Left ventricle myocardium inferior (tissue), 1 donor: ENCODE measurements at regions not wholly inside any gene's neighbourhood (a gene's known extent, or its start where the extent isn't known, plus 50 kb on each side); places are given as distances from the start of the nearest gene placed in this dataset.
"Not testable (repeated sequence)": the region's sequence is repeated elsewhere in the genome, so short reads cannot be mapped to it uniquely, and the experiment has no call there.

Experiments used
- DNase-seq: peaks from one replicate; pipeline ENCODE4 v3.0.0-alpha.2; 2020
- H3K27ac ChIP-seq: fragments of 200-600 bp; replicated peaks from 2 replicates; pipeline ENCODE4 v1.8.0; 2021
- H3K27me3 ChIP-seq: fragments of 200-600 bp; 2 replicates; pipeline ENCODE4 v1.8.0; 2021; ENCODE audit warnings: low read depth
- H3K36me3 ChIP-seq: fragments of 200-600 bp; 2 replicates; pipeline ENCODE4 v1.8.0; 2021
- H3K4me1 ChIP-seq: fragments of 200-600 bp; 2 replicates; pipeline ENCODE4 v1.8.0; 2021
- H3K4me3 ChIP-seq: fragments of 200-600 bp; 2 replicates; pipeline ENCODE4 v1.8.0; 2021; ENCODE audit warnings: mild to moderate bottlenecking, moderate library complexity
- H3K9me3 ChIP-seq: fragments of 200-600 bp; replicated peaks from 2 replicates; pipeline ENCODE4 v1.8.0; 2021
- intact Hi-C: fragments of 100-400 bp; cut with micrococcal nuclease; formaldehyde crosslinking; loops from one replicate; pipeline ENCODE4 v1.11.0; 2022
- TF ChIP-seq, protein P1 (sequence below): fragments of 200-600 bp; IDR thresholded peaks from 2 replicates; pipeline ENCODE4 v1.8.0; 2021; ENCODE audit warnings: antibody characterized with exemption, mild to moderate bottlenecking, borderline replicate concordance
- donor health status: DM: no; HTN: yes; CAD: no; lungs with severe emphysema.

DNA sequence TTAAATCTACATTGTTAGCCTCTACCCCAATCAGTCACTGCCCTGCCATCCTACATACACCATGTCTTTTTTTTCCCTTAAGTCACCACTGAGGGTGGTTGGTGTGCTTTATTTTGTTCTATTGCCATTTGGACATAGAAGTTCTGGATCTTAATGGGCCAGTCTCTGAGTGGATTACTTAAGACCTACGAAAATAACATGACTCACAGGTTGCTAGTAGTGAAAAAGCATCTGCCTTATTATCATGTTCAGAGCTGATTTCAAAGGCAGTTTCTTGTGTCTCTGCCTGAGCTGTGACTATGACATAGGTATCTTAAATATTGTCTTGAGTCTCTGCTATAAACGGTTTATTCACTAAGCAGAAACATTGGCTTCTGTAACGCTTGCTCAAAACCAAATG is 410.8 kb downstream of the MDFIC start:
- intact Hi-C loops, result no loop called here
- H3K36me3 ChIP-seq, result no peaks in the 10 kb centered on the region
- no peak overlapping the region for H3K27ac ChIP-seq
- H3K4me1 ChIP-seq, result no peaks in the 10 kb centered on the region
- no peak for DNase-seq
- H3K9me3 ChIP-seq, result no peaks in the 10 kb centered on the region
- TF ChIP-seq, protein P1, sequence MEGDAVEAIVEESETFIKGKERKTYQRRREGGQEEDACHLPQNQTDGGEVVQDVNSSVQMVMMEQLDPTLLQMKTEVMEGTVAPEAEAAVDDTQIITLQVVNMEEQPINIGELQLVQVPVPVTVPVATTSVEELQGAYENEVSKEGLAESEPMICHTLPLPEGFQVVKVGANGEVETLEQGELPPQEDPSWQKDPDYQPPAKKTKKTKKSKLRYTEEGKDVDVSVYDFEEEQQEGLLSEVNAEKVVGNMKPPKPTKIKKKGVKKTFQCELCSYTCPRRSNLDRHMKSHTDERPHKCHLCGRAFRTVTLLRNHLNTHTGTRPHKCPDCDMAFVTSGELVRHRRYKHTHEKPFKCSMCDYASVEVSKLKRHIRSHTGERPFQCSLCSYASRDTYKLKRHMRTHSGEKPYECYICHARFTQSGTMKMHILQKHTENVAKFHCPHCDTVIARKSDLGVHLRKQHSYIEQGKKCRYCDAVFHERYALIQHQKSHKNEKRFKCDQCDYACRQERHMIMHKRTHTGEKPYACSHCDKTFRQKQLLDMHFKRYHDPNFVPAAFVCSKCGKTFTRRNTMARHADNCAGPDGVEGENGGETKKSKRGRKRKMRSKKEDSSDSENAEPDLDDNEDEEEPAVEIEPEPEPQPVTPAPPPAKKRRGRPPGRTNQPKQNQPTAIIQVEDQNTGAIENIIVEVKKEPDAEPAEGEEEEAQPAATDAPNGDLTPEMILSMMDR, result no peak
- no peak overlapping the region for H3K4me3 ChIP-seq
- H3K27me3 ChIP-seq, result no peaks in the 10 kb centered on the region

DNA sequence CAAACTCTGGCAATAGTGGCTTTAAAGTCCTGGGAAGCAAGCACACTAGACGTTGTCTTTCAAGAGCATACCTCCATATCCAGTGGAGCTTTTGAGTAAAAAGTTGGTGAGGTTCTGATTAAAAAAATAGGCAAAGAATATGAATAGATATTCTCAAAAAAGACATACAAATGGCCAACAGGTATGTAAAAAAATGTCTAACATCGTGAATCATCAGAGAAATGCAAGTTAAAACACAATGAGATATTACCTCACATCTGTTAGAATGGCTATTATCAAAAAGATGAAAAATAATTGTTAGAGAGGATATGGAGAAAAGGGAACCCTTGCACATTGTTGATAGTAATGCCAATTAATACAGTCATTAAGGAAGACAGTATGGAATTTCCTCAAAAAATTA is 407.1 kb downstream of the MDFIC start:
- H3K36me3 ChIP-seq, result no peaks in the 10 kb centered on the region
- no peak overlapping the region for H3K4me3 ChIP-seq
- no peaks in the 10 kb centered on the region for H3K4me1 ChIP-seq
- TF ChIP-seq, protein P1, result no peak
- no peak overlapping the region for H3K27ac ChIP-seq
- intact Hi-C loops, result no loop called here
- H3K27me3 ChIP-seq, result no peaks in the 10 kb centered on the region
- H3K9me3 ChIP-seq, result no peaks in the 10 kb centered on the region
- DNase-seq, result no peak

DNA sequence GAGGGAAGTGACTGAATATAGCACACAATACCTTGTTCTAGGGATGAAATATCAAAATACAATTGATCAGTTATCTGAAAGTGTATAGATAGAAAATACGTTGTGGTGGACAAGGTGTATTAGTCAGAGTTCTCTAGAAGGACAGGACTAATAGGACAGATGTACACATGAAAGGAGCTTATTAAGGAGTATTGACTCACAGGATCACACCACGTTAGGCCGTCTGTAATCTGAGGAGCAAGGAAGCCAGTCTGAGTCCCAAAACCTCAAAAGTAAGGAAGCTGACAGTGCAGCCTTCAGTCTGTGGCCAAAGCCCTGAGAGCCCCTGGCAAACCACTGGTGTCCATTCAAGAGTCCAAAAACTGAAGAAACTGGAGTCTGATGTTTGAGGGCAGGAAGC is 406.1 kb downstream of the MDFIC start:
- Histone ChIP-seq H3K27ac (no peak overlapping the region), H3K36me3 (no peaks in the 10 kb centered on the region), H3K27me3 (no peaks in the 10 kb centered on the region), H3K4me1 (no peaks in the 10 kb centered on the region), H3K9me3 (no peaks in the 10 kb centered on the region), H3K4me3 (no peak overlapping the region)
- intact Hi-C loops, result no loop called here
- TF ChIP-seq, protein P1, result no peak
- DNase-seq, result no peak

DNA sequence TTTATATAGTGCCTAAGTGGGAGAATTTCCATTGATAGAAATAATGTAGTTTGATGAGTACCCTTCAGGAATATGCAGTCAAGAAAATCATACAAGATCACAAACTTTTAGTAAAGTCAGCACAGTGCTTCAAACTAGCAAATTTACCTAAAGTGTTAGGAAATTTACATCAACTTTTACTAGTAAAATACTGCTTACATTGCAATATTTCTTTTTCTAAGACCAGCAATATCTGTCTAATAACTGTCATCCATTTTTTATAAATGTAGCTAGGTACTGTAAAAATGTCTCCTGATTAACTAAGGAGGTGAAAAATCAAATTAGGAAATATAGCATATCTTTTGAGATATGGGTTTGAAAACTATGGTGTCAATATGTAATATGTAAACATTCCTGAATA is 405.4 kb downstream of the MDFIC start:
- intact Hi-C loops, result no loop called here
- no peaks in the 10 kb centered on the region for H3K4me1 ChIP-seq
- no peak for DNase-seq
- no peaks in the 10 kb centered on the region for H3K36me3 ChIP-seq
- no peaks in the 10 kb centered on the region for H3K9me3 ChIP-seq
- TF ChIP-seq, protein P1, result no peak
- no peak overlapping the region for H3K4me3 ChIP-seq
- H3K27ac ChIP-seq, result no peak overlapping the region
- no peaks in the 10 kb centered on the region for H3K27me3 ChIP-seq

DNA sequence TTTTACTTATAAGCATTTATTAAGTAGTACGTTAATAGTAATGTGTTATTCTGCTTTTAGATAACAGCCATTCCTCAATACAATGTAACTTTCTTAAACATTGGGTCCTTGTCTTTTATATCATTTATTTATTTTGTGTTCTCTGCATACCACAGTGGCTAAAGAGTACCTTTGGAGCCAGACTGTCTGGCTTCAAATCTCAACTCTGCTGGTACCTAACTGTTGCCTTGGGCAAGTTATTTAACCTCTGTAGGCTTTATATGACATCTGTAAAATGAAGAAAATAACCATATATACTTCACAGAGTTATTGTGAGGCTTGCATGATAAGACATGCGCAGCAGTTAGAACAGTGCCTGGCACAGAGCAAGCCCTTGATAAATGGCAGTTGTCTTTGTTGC is 397.6 kb downstream of the MDFIC start:
- no peaks in the 10 kb centered on the region for H3K36me3 ChIP-seq
- H3K9me3 ChIP-seq, result no peaks in the 10 kb centered on the region
- DNase-seq, result no peak
- intact Hi-C loops, result no loop called here
- H3K4me1 ChIP-seq, result no peaks in the 10 kb centered on the region
- H3K27me3 ChIP-seq, result no peaks in the 10 kb centered on the region
- no peak overlapping the region for H3K27ac ChIP-seq
- TF ChIP-seq, protein P1, result no peak
- H3K4me3 ChIP-seq, result no peak overlapping the region

DNA sequence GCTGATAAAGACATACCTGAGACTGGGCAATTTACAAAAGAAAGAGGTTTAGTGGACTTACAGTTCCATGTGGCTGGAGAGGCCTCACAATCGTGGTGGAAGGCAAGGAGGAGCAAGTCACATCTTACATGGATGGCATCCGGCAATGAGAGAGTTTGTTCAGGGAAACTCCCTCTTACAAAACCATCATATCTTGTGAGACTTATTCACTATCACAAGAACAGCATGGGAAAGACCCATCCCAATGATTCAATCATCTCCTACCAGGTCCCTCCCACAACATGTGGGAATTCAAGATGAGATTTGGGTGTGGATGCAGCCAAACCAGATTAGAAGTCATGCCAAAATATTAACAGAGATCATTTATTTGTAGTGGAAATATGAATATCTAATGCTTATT is 388.4 kb downstream of the MDFIC start:
- H3K9me3 ChIP-seq, H3K4me3 ChIP-seq, intact Hi-C loops, H3K27ac ChIP-seq, H3K4me1 ChIP-seq, H3K27me3 ChIP-seq, H3K36me3 ChIP-seq, DNase-seq: not testable (repeated sequence)
